DND-41 (cell line): ENCODE measurements at regions not wholly inside any gene's neighbourhood (a gene's known extent, or its start where the extent isn't known, plus 50 kb on each side); places are given as distances from the start of the nearest gene placed in this dataset.

Experiments
- CTCF ChIP-seq: IDR thresholded peaks from 2 replicates; pipeline ENCODE4 v1.5.1; 2012; ENCODE audit warnings: borderline replicate concordance, low read length, moderate library complexity, mild to moderate bottlenecking; ENCODE audit not compliant: poor library complexity, severe bottlenecking; ENCODE audit errors: extremely low read depth
- EZH2 ChIP-seq: IDR thresholded peaks from 3 replicates; pipeline ENCODE4 v1.6.1; 2012; ENCODE audit warnings: borderline replicate concordance, low read depth, mild to moderate bottlenecking, moderate library complexity, low read length, inconsistent platforms; ENCODE audit not compliant: severe bottlenecking

GRCh38 chr18:24930971-24931370 lies 421.0 kb downstream of the ZNF521 start:
- no peak for TF ChIP-seq CTCF
- no peak for TF ChIP-seq EZH2
